Activated T-helper 1 cell treated with Interleukin-2 at 50 U/mL for 16 hours (primary cell): ENCODE measurements at regions not wholly inside any gene's neighbourhood (a gene's known extent, or its start where the extent isn't known, plus 50 kb on each side); places are given as distances from the start of the nearest gene placed in this dataset.

Experiments
- DNase-seq: peaks from one replicate; pipeline ENCODE4 v3.0.0-alpha.2; 2020; ENCODE audit warnings: low read depth

GRCh38 chr11:95584180-95584579 is 205.4 kb downstream of the FAM76B start:
- DNase-seq = no peak

GRCh38 chr11:95577716-95578460 is 211.7 kb downstream of the FAM76B start:
- no peak for DNase-seq

DNA sequence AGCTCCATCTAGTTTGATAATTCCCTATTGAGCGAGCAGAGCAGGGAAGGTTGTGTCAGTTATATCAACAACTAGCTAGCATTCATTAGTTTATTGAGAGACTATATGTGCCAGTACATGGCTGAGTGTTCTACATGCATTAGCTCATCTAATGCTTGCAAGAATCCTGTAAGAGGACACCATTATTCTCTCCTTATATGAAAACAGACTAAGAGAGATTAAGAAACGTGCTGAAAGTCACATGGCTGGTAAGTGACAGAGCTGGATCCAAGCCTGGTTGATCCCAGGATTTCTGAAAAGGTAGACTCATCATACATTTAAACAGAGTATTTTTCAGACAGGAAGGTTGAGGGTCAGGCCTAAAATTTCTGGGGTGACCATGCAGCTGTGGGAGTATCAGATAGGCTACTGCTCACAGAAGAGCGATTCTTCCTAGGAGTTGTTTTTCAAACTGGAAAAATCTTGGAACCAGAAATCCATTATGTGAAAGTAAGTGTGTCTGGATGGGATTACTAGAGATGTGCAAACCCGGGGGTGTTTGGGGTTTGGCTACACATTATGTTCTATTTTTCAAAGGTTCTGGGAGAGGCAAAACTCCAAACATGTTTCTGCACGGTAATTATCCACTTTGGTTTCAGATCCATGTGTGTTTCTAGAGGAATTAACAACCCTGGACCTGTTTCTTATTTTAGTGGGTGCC is 213.3 kb downstream of the FAM76B start:
- DNase-seq = no peak

DNA sequence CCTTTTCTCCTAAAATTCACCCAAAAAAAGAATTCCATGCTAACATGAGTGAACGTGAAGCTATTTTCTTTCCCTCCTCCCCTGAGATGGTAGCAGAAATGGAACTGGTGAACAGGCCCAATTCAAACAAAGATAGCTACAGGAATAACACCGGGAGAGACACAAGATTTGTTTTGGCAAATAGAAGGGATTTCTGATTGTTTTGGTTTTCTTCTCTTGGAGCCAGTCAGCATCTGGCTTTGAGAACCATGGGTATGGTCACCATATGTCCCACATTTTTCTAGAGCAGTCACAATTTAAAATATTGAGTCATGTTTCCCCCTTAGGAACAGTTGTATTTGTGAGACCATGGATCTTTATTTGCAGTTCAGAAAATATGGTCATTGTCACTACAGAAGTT is 214.1 kb downstream of the FAM76B start:
- DNase-seq = no peak

- DNase-seq = no peak
Measured at GRCh38 chr11:95571718-95572260, 217.8 kb downstream of the FAM76B start.

GRCh38 chr11:95570845-95571244 is 218.7 kb downstream of the FAM76B start:
- DNase-seq = no peak

DNA sequence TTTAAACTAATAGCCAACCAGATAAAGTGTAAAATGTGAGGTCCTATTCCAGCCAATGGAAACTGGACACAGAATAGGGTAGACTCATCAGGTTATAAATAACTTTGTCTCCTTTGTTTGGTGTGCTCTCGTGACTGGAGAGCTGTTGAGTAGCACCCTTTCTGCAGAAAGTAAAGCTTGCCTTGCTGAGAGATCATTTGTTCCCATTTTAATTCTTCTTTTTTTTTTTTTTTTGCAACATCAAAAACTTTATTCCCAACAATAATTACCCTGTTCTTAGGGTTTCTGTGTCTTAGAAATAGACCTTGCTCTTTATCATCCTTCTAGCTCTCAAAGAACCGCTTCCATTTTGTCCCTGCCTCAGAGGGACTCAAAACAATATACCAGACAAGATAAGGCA is 220.4 kb downstream of the FAM76B start:
- no peak for DNase-seq

DNA sequence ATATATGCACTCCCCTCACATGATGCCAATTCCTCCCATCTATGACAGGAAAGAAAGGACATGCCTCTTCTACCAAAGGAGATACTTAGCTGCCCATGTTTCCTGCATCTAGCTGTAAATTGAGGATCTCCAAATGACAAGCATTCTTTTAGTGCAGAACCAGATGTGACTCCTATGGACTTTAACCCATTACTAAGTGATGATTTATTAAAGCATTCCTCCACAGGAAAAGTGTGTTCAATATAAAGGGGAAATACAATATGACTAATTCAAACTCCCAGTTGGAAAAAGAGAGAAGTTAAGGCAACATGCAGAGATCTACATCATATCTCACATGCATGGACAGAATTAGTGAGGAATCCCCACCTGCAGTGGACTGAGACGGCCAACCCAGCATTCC is 221.3 kb downstream of the FAM76B start:
- no peak for DNase-seq

DNA sequence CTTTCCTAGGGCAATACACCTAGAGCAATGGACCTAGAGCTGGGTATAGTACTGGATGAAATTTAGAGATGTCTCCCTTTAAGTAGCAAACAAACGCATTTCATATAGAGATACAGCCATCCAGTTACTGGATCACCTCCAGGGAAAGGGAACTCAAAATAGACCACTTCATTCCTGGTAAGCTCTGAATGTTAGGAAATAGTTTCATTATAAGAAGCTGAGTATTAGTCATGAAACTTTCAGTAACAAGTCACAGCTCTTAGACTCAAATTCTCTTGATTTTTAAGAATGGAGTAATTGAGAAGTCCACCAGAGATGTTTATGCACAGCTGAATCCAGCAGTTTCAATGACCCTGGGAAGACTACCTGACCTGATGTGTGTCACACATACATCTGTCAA is 221.9 kb downstream of the FAM76B start:
- DNase-seq = no peak

DNA sequence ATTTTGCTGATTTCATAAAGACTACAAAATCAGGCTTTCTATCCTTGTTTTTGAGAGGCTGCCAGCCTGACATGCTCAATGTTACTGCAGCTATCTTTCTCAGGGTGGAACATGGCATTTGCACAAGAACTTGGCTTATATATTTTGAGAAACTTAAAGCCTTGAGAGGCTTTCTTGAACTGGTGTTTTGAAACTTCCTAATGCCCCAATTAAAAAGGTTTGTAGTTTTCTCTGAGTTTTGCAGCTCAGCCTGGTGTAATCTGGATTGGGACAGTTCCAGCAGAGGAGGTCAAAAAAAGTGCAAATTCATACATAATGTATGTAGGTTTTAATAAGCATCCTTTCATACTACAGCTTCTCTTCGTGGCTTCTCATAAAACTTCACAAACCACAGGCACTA is 223.4 kb downstream of the FAM76B start:
- DNase-seq = no peak

GRCh38 chr11:95565724-95566141 is 223.8 kb downstream of the FAM76B start:
- no peak for DNase-seq

DNA sequence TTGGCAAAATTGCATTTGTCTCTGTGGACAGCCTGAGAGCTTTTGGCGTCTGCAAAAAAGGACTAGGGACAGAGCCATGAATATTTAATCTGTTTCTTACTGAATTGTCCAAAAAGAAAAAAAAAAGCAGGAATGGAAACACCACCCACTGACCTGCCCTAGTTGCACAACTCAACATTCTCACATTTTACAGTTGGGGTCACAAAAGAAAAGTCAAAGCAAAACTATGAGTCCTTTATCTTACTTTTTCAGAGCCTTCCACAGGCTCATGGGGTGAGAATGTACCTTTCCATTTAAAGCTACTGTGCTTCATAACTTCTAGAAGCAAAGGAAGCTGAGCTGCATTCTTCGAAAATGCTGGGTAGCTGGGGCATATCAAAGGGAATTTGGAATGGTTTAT is 225.7 kb downstream of the FAM76B start:
- DNase-seq = no peak

DNA sequence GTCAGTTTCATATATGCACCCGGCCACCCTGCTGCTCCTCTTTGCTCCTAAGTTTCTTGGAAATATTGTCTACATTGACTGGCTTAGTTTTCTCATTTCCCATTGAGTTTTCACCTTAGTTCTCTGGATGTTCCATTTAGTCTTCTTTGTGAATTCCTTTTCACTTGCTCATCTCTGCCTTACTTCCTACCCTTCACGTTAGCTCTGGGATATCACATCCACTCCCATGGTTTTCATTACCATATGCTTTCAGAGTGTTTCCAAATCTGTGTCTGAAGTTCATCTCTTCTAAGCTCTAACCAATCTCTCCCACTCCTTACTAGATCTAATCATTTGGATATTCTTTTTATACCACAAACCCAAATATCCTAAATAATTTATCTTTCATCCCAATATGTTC is 226.4 kb downstream of the FAM76B start:
- no peak for DNase-seq

- DNase-seq = no peak
Measured at GRCh38 chr11:95562196-95562921, 227.2 kb downstream of the FAM76B start.

- DNase-seq = no peak
Measured at GRCh38 chr11:95559899-95560298, 229.7 kb downstream of the FAM76B start.

- DNase-seq = no peak
Measured at GRCh38 chr11:95557376-95557775, 232.2 kb downstream of the FAM76B start.

GRCh38 chr11:95556342-95557163 is 233.0 kb downstream of the FAM76B start:
- DNase-seq = no peak

- no peak for DNase-seq
Measured at GRCh38 chr11:95556011-95556341, 233.6 kb downstream of the FAM76B start.

GRCh38 chr11:95554911-95555310 is 234.7 kb downstream of the FAM76B start:
- no peak for DNase-seq

DNA sequence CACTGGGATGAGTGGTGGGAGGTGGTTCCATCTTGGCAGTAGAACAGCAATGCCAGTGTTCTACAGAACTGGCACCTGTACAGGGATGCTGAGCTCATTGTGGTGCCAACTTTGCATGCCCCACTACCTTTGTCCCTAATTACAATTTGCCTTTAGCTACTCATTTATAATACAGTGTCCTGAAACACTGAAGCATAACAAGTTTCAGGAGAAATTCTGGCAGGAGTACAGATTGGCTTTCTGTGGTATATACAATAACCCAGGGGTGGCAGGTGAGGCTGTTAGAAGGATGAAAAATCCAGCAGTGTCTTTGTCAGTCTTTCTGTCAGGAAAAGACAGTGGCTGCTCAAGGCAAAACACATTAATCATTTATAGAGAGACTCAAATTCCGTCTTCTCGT is 240.3 kb downstream of the FAM76B start:
- no peak for DNase-seq

DNA sequence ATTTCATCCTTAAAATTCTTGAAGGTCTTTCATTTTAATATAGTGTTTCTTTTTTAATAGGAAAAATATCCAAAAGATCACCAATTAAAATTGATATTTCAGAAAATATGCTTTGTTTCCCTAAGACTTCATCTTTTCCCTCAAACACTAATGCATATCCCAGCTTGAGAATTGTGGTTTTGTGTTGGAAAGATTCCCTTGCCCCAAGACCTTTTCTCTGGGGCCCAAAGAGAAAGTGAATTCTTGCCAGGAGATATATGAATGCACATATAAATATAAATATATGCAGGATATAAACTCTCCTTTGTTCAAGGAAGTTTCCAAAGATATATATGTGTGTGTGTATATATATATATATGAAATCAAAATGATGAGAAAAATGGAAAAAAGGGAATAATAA is 241.2 kb downstream of the FAM76B start:
- DNase-seq = no peak

- DNase-seq = no peak
Measured at GRCh38 chr11:95547976-95548375, 241.6 kb downstream of the FAM76B start.
